ENCODE measurements at regions not wholly inside any gene's neighbourhood (a gene's known extent, or its start where the extent isn't known, plus 50 kb on each side); places are given as distances from the start of the nearest gene placed in this dataset.

- no peak for TF ChIP-seq ATF3 (IDR thresholded peaks at IDR 0.05; ENCODE audit: insufficient read depth, low read depth, low read length)
- no peak for TF ChIP-seq SUZ12 (IDR thresholded peaks at IDR 0.05; ENCODE audit: low read length)
- TF ChIP-seq MAX (IDR thresholded peaks at IDR 0.05): no peak
- TF ChIP-seq KDM4A (IDR thresholded peaks at IDR 0.05; ENCODE audit: low read depth, low read length, severe bottlenecking): no peak
- no peak for TF ChIP-seq FOSL1 (IDR thresholded peaks at IDR 0.05; ENCODE audit: insufficient read depth, low read depth, low read length)
- no peak for TF ChIP-seq CHD2 (IDR thresholded peaks at IDR 0.05; ENCODE audit: low read length)
- no peak for TF ChIP-seq MAFK (IDR thresholded peaks at IDR 0.05; ENCODE audit: low read depth, low read length)
These were observed 182.4 kb upstream of the CXXC4 start (continued) for GRCh38 chr4:104677116-104677515.

Measured in H1 (cell line).